Liver (tissue), 8 donors: ENCODE measurements at regions not wholly inside any gene's neighbourhood (a gene's known extent, or its start where the extent isn't known, plus 50 kb on each side); places are given as distances from the start of the nearest gene placed in this dataset.

Source experiments
- DNase-seq: peaks from one replicate; pipeline ENCODE4 v3.0.0-alpha.2; 2017; ENCODE audit warnings: low spot score
- H3K27ac ChIP-seq, 2 donors: one replicate each; pipeline ENCODE4 v1.7.0; 2013; ENCODE audit warnings: inconsistent platforms in 2 of 2, low read length in 2 of 2, control low read depth in 1 of 2, low read depth in 1 of 2, mild to moderate bottlenecking in 1 of 2
- H3K27me3 ChIP-seq, 4 donors: one replicate each; pipeline versions ENCODE4 v1.6.1 to v1.7.0; 2013; ENCODE audit warnings: low read length in 3 of 4, inconsistent platforms in 1 of 4, mild to moderate bottlenecking in 1 of 4, moderate library complexity in 1 of 4; ENCODE audit not compliant: control insufficient read depth in 4 of 4, insufficient read depth in 4 of 4
- H3K36me3 ChIP-seq, 4 donors: one replicate each; pipeline versions ENCODE4 v1.6.1 to v1.7.0; 2013; ENCODE audit warnings: low read length in 3 of 4, mild to moderate bottlenecking in 3 of 4, low read depth in 1 of 4, moderate library complexity in 1 of 4; ENCODE audit not compliant: control insufficient read depth in 4 of 4, insufficient read depth in 3 of 4
- H3K4me1 ChIP-seq, 4 donors: one replicate each; pipeline versions ENCODE4 v1.6.1 to v1.7.0; 2013; ENCODE audit warnings: low read length in 3 of 4, mild to moderate bottlenecking in 3 of 4, moderate library complexity in 1 of 4; ENCODE audit not compliant: control insufficient read depth in 4 of 4, insufficient read depth in 4 of 4
- H3K4me3 ChIP-seq, 3 donors: one replicate each; pipeline versions ENCODE4 v1.6.1 to v1.7.0; 2013; ENCODE audit warnings: low read length in 3 of 3, control low read depth in 1 of 3, low read depth in 1 of 3, mild to moderate bottlenecking in 1 of 3
- H3K9ac ChIP-seq, 2 donors: one replicate each; pipeline ENCODE4 v1.7.0; 2013; ENCODE audit warnings: low read length in 2 of 2, mild to moderate bottlenecking in 2 of 2, moderate library complexity in 2 of 2, control low read depth in 1 of 2, low read depth in 1 of 2
- H3K9me3 ChIP-seq, 4 donors: one replicate each; pipeline versions ENCODE4 v1.6.1 to v1.7.0; 2013; ENCODE audit warnings: low read length in 3 of 4; ENCODE audit not compliant: control insufficient read depth in 4 of 4
- EGR1 ChIP-seq, 2 donors: IDR thresholded peaks; 2 replicates each; pipeline ENCODE4 v1.6.1; 2016 to 2018; ENCODE audit warnings: antibody characterized with exemption in 2 of 2, low read depth in 2 of 2
- FOXA1 ChIP-seq: IDR thresholded peaks from 2 replicates; pipeline ENCODE4 v1.6.1; 2016; ENCODE audit warnings: antibody characterized with exemption
- GABPA ChIP-seq, 2 donors: IDR thresholded peaks in 1 of 2; conservative IDR thresholded peaks in 1 of 2; 2 replicates each; pipeline ENCODE4 v1.6.1; 2016; ENCODE audit warnings: antibody characterized with exemption in 2 of 2, mild to moderate bottlenecking in 1 of 2, moderate library complexity in 1 of 2
- JUND ChIP-seq, 2 donors: IDR thresholded peaks; 2 replicates each; pipeline ENCODE4 v1.6.1; 2016; ENCODE audit warnings: antibody characterized with exemption in 2 of 2
- NR2F2 ChIP-seq: IDR thresholded peaks from 2 replicates; pipeline ENCODE4 v1.6.1; 2016; ENCODE audit warnings: antibody characterized with exemption
- RAD21 ChIP-seq, 2 donors: IDR thresholded peaks; 2 replicates each; pipeline ENCODE4 v1.6.1; 2016; ENCODE audit warnings: antibody characterized with exemption in 2 of 2, mild to moderate bottlenecking in 2 of 2
- RXRA ChIP-seq, 2 donors: IDR thresholded peaks; 2 replicates each; pipeline ENCODE4 v1.6.1; 2017 to 2018; ENCODE audit warnings: antibody characterized with exemption in 2 of 2, mild to moderate bottlenecking in 1 of 2
- SP1 ChIP-seq: IDR thresholded peaks from 2 replicates; pipeline ENCODE4 v1.6.1; 2018; ENCODE audit warnings: antibody characterized with exemption, mild to moderate bottlenecking
- TAF1 ChIP-seq: conservative IDR thresholded peaks from 2 replicates; pipeline ENCODE4 v1.6.1; 2016; ENCODE audit warnings: antibody characterized with exemption, mild to moderate bottlenecking
- YY1 ChIP-seq: IDR thresholded peaks from 2 replicates; pipeline ENCODE4 v1.6.1; 2016; ENCODE audit warnings: antibody characterized with exemption, mild to moderate bottlenecking
- WGBS: extraction: QIAGEN DNeasy Blood & Tissue Kit; methylation state at CpG from one replicate; pipeline ENCODE4 v1.1.7; 2013; 5-methylcytosine and 5-hydroxymethylcytosine counted together
- TF ChIP-seq, protein P1 (sequence below): IDR thresholded peaks from 2 replicates; pipeline ENCODE4 v1.6.1; 2016; ENCODE audit warnings: antibody characterized with exemption
- TF ChIP-seq, protein P2 (sequence below): fragments of 150-350 bp; IDR thresholded peaks from 2 replicates; pipeline ENCODE4 v1.5.1; 2017; ENCODE audit warnings: improper control_type of control experiment, low read depth, low read length; ENCODE audit not compliant: missing input control
- TF ChIP-seq, protein P3 (sequence below): IDR thresholded peaks from 2 replicates; pipeline ENCODE4 v1.6.1; 2016; ENCODE audit warnings: antibody characterized with exemption
- donor health status: healthy.
- donor health status: healthy.
- donor health status: healthy.
- donor health status: healthy.
- donor health status: healthy.

DNA sequence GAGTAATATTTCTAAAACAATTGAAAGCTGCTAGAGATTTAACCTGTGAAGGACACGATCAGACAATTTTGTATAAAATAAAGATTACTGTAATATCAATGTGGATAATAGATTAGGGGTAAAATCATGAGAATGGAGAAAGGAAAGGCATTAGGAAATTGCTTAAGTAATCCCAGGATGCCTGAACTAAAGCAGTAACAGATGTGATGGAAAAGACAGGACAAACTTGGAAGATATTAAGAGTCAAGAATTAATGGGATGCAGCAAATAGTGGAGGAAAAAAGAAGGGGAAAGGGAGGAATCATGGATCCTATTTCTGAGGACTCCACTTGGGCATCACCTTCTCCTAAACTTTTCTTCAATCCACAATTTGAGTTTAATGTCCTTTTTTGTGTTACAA, 437.1 kb upstream of the PMFBP1 start (continued):
- TF ChIP-seq, protein P1, sequence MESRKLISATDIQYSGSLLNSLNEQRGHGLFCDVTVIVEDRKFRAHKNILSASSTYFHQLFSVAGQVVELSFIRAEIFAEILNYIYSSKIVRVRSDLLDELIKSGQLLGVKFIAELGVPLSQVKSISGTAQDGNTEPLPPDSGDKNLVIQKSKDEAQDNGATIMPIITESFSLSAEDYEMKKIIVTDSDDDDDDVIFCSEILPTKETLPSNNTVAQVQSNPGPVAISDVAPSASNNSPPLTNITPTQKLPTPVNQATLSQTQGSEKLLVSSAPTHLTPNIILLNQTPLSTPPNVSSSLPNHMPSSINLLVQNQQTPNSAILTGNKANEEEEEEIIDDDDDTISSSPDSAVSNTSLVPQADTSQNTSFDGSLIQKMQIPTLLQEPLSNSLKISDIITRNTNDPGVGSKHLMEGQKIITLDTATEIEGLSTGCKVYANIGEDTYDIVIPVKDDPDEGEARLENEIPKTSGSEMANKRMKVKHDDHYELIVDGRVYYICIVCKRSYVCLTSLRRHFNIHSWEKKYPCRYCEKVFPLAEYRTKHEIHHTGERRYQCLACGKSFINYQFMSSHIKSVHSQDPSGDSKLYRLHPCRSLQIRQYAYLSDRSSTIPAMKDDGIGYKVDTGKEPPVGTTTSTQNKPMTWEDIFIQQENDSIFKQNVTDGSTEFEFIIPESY, result no peak
- TF ChIP-seq TAF1 (no peak), FOXA1 (no peak)
- TF ChIP-seq, protein P2, sequence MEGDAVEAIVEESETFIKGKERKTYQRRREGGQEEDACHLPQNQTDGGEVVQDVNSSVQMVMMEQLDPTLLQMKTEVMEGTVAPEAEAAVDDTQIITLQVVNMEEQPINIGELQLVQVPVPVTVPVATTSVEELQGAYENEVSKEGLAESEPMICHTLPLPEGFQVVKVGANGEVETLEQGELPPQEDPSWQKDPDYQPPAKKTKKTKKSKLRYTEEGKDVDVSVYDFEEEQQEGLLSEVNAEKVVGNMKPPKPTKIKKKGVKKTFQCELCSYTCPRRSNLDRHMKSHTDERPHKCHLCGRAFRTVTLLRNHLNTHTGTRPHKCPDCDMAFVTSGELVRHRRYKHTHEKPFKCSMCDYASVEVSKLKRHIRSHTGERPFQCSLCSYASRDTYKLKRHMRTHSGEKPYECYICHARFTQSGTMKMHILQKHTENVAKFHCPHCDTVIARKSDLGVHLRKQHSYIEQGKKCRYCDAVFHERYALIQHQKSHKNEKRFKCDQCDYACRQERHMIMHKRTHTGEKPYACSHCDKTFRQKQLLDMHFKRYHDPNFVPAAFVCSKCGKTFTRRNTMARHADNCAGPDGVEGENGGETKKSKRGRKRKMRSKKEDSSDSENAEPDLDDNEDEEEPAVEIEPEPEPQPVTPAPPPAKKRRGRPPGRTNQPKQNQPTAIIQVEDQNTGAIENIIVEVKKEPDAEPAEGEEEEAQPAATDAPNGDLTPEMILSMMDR, result no peak

DNA sequence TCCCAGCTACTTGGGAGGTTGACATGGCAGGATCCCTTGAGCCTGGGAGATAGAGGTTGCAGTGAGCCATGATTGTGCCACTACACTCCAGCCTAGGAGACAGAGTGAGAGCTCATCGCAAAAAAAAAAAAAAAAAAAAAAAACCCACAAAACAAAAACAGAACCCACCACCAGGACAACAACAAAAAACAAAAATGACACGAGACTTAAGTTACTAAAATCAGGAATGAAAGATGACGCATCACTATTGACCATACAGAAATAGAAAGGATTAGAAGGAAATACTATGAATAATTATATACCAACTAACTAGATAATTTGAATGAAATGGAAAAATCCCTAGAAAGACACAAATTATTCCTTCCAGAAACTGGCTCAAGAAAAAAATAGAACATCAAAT, 432.4 kb upstream of the PMFBP1 start:
- TF ChIP-seq SP1 (no peak), JUND (IDR thresholded peaks at IDR 0.05) (no peak), RXRA (IDR thresholded peaks at IDR 0.05) (no peak), NR2F2 (no peak), GABPA (IDR thresholded peaks at IDR 0.05 in 1 of 2, conservative IDR thresholded peaks at IDR 0.05 in 1 of 2) (no peak), FOXA1 (no peak), TAF1 (no peak), EGR1 (IDR thresholded peaks at IDR 0.05; ENCODE audit: low read depth in 2 of 2) (no peak)
- TF ChIP-seq, protein P1, result no peak
- TF ChIP-seq, protein P2, result no peak
- TF ChIP-seq, protein P3, sequence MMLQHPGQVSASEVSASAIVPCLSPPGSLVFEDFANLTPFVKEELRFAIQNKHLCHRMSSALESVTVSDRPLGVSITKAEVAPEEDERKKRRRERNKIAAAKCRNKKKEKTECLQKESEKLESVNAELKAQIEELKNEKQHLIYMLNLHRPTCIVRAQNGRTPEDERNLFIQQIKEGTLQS, result no peak
- Histone ChIP-seq H3K36me3 (no peaks in the 10 kb centered on the region), H3K9me3 (no peaks in the 10 kb centered on the region), H3K4me1 (no peaks in the 10 kb centered on the region), H3K4me3 (no peak overlapping the region), H3K27me3 (no peaks in the 10 kb centered on the region), H3K27ac (no peak overlapping the region), H3K9ac (no peak overlapping the region)
- no peak for DNase-seq
- 89% methylated on average over 3 of the region's 3 CpGs for WGBS

DNA sequence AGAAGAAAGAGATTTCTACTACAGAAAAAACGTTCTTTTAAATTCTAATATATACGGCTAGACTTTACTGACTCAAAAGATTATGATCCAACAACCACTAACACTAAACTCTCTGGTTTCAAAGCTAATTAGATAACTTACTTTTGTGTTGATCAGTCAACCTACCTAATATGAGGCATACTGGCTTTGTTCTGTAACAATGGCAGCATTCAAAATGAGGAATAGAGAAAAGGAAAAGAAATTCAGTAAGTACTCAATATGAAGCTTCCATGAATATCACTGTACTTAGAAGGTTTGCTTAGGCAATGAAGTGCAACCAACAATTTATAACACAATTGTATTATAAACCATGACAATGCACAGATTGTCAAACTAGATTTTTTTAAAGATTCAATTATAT, 430.5 kb upstream of the PMFBP1 start:
- TF ChIP-seq JUND (IDR thresholded peaks at IDR 0.05), result no peak
- no peak for TF ChIP-seq RAD21 (IDR thresholded peaks at IDR 0.05)
- no peak for TF ChIP-seq YY1
- TF ChIP-seq SP1, result no peak
- H3K4me1 ChIP-seq, result no peaks in the 10 kb centered on the region
- 90% methylated on average over 2 of the region's 2 CpGs for WGBS

More for the DNA sequence above, 430.5 kb upstream of the PMFBP1 start:
- no peak overlapping the region for H3K27ac ChIP-seq
- no peaks in the 10 kb centered on the region for H3K27me3 ChIP-seq
- no peaks in the 10 kb centered on the region for H3K9me3 ChIP-seq
- no peaks in the 10 kb centered on the region for H3K36me3 ChIP-seq
- no peak overlapping the region for H3K9ac ChIP-seq
- no peak overlapping the region for H3K4me3 ChIP-seq
- DNase-seq, result no peak
